DMS 273 (cell line): ENCODE measurements at regions not wholly inside any gene's neighbourhood (a gene's known extent, or its start where the extent isn't known, plus 50 kb on each side); places are given as distances from the start of the nearest gene placed in this dataset.

Experiments used
- DNase-seq: peaks from one replicate; lab custom pipeline; 2025; ENCODE audit not compliant: unreplicated experiment; lab: John Stamatoyannopoulos, UW

GRCh38 chr4:176843710-176844109 lies 51.0 kb upstream of the VEGFC start:
- no peak for DNase-seq

- DNase-seq = no peak
Measured at GRCh38 chr4:176844448-176844847, 51.7 kb upstream of the VEGFC start.

DNA sequence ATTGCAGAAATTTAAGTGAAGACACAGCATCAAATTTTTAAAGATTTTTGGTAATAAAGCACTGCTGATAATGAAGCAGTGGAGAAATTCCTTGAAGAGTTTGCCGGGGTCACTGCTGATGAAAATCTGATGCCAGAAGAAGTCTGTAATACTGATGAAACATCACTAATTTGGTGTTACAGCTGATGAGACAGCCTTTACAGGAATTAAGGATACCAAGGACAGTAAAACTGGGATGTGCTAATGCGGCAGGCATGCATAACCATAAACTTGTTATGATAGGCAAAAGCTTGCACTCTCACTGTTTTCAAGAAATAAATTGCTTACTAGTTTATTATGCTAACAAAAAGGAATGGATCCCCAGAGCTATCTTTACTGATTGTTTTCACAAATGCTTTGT lies 52.9 kb upstream of the VEGFC start:
- DNase-seq = no peak

GRCh38 chr4:176849076-176849475 lies 56.4 kb upstream of the VEGFC start:
- DNase-seq = no peak

- no peak for DNase-seq
Measured at GRCh38 chr4:176850436-176850835, 57.7 kb upstream of the VEGFC start.

DNA sequence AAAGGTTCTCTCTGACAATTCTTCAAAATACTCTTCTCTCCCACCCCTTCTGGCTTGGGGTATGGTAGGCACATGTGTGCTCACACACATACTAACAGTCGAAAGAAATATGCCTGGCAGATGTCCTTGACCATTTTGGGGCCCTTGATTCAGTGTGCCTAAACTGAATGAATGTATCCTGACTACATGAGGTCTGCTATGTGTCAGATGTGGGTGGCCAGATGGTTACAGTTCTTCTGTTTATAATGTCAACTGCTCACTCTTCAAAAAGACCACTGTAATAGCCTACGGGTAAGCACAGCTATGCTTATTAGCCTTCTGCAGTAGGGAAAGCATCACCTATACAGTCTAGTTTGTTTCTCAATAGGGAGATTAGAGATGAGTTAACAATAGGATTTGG lies 63.7 kb upstream of the VEGFC start:
- DNase-seq = no peak

GRCh38 chr4:176858839-176859238 lies 66.1 kb upstream of the VEGFC start:
- DNase-seq = no peak

GRCh38 chr4:176864238-176864637 lies 71.5 kb upstream of the VEGFC start:
- DNase-seq = no peak

GRCh38 chr4:176868676-176869075 lies 76.0 kb upstream of the VEGFC start:
- no peak for DNase-seq

GRCh38 chr4:176872461-176872860 lies 79.7 kb upstream of the VEGFC start:
- DNase-seq = no peak

GRCh38 chr4:176874721-176875445 lies 82.2 kb upstream of the VEGFC start:
- no peak for DNase-seq

GRCh38 chr4:176875446-176875930 lies 82.8 kb upstream of the VEGFC start:
- DNase-seq = no peak

DNA sequence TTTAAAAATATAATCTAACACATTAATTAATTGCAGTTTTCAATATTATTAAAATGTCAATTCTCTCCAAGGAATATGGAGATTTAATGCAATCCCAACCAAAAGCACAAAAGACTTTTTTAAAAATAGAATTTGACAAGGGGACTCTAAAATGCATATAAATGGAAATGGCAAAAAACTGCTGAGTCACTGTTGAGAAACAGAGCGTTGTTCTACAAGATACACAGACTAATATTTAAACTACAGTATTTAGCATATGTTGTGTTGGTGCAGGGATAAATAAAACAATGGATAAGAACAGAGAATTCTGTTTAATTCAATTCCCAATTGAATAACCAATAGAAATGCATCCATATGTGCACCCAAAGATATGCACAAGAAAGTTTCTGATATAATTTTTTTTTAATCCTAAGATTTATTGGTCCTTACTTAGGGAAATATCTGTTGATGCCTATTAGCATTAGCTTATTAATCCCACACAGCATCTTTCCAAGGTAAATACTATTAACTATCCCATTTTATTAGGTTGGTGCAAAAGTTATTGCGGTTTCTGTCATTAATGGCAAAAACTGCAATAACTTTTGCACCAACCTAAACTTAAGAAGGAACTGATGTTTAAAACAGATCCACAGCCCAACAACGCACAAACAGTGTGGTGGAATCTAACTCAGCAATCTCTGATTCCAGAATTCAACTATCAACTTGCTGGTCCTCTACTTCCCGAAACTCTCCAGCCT lies 86.8 kb upstream of the VEGFC start:
- DNase-seq = no peak

GRCh38 chr4:176882206-176882605 lies 89.5 kb upstream of the VEGFC start:
- DNase-seq = no peak

- DNase-seq = no peak
Measured at GRCh38 chr4:176883108-176883550, 90.4 kb upstream of the VEGFC start.

DNA sequence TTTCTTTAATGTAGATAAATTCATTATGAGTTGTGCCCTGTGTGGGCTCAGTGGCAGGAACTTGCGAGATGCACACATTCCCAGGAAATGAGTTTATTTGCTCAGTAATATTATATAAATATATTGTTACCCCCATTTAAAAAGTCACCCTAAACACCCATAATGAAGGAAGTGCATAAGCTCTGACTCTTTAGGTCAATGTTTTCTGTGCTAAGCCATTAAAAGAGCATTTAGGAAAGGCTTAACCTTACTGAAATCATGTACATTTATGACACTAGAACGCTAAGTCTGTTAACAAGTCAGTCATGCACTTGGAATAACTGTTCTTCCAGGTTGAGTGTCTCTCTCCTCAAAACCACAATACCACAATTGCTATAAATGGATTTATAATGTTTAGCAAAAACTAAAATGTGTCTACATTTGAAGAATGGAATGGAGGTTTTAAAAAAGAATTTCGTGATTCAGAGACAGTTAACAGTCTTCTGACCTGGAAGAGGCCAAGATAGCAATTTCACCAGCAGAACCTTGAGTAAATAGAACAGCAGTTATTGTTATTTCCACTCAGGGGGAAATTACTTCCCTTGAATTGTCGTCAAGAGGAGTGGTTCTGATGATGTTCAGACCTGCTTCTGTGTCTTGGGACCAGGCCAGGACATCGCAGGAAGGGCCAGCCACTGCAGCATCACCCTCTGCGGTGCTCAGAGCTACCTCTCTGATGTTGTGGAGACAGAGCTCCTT lies 91.1 kb upstream of the VEGFC start:
- DNase-seq = no peak

- DNase-seq = no peak
Measured at GRCh38 chr4:176885224-176885623, 92.5 kb upstream of the VEGFC start.

DNA sequence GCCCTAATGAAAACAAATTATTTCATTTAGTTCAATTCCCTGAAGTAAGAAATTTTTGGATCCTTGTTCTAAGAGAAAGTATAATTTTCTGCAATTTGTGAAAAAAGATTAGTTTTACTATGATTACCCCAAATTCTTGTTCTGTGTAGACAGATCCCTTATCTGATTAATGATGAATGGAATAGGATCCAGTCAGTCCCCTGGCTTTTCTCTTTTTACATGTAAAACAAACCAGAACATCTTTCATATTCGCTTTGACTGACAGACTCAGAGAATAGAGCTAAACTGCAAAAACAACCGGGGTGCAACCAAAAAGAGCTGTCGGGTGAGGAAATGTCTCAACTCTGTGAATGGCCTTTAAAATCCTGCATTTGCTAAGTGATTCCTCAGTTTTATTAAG lies 93.4 kb upstream of the VEGFC start:
- no peak for DNase-seq

GRCh38 chr4:176889776-176890175 lies 97.1 kb upstream of the VEGFC start:
- DNase-seq = no peak

GRCh38 chr4:176894498-176894897 lies 101.8 kb upstream of the VEGFC start:
- no peak for DNase-seq

- no peak for DNase-seq
Measured at GRCh38 chr4:176896211-176896610, 103.5 kb upstream of the VEGFC start.

- DNase-seq = no peak
Measured at GRCh38 chr4:176897226-176897625, 104.5 kb upstream of the VEGFC start.
